GM12872 (cell line): ENCODE measurements at regions not wholly inside any gene's neighbourhood (a gene's known extent, or its start where the extent isn't known, plus 50 kb on each side); places are given as distances from the start of the nearest gene placed in this dataset.

Experiments
- TF ChIP-seq, protein P1 (sequence below): IDR thresholded peaks from 3 replicates; pipeline ENCODE4 v1.5.1; 2011; ENCODE audit warnings: low read depth, mild to moderate bottlenecking, low read length, moderate library complexity; ENCODE audit not compliant: insufficient read depth

DNA sequence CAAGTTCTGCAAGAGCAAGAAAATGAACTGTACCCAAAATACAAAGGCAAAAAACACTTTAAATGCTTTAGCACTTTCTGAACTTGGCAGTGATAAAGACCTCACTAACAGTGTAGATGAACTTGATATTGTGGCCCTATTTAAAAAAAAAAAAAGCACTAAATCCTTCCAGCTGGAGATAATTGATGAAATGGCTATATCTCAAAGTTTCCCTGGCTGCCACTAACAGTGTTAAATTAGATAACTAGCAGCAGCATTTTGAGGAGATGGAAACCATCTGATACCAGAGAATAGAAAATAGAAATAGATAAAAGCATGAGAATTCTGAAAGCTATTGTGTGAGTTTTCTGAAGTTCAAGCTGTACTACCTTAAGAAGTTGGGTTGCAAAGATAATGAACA, 317.2 kb downstream of the RWDD3 start:
- TF ChIP-seq, protein P1, sequence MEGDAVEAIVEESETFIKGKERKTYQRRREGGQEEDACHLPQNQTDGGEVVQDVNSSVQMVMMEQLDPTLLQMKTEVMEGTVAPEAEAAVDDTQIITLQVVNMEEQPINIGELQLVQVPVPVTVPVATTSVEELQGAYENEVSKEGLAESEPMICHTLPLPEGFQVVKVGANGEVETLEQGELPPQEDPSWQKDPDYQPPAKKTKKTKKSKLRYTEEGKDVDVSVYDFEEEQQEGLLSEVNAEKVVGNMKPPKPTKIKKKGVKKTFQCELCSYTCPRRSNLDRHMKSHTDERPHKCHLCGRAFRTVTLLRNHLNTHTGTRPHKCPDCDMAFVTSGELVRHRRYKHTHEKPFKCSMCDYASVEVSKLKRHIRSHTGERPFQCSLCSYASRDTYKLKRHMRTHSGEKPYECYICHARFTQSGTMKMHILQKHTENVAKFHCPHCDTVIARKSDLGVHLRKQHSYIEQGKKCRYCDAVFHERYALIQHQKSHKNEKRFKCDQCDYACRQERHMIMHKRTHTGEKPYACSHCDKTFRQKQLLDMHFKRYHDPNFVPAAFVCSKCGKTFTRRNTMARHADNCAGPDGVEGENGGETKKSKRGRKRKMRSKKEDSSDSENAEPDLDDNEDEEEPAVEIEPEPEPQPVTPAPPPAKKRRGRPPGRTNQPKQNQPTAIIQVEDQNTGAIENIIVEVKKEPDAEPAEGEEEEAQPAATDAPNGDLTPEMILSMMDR, result no peak

DNA sequence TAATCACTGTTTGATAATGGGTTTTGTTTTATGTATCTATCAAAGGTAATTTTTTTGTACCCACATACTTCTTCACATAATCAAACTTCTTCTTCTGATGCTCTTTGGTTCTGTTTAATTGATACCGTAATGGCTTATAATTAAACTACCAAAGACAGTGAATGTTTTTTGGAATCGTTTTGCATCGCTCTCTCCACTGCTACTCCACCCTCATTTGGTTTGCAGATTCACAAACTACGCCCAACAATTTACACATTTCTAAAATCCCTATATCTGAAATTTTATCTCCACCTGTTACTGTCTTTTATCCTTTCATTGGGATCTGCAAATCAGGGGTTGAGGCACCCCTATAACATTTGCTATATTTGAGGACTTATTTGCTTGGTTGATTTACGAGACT, 319.6 kb downstream of the RWDD3 start:
- TF ChIP-seq, protein P1, result no peak

DNA sequence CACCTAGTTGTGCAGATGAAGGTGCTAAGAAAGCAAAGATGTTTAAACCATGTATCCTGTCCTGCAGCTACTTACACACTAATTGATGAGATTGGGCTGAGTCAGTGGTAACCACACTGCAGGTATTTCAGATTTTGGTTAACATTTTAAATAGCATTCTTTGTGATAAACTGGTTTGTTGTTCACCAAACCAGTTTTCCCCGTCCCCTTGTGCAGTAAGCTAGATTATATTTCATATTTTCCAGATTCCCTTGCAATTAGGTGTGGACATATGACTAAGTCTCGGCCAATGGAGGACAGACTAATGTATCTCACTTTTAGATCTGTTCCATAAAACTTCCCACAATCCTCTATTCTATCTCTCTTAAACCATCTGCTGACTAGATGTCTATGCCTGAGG, 320.4 kb downstream of the RWDD3 start:
- TF ChIP-seq, protein P1, result no peak

DNA sequence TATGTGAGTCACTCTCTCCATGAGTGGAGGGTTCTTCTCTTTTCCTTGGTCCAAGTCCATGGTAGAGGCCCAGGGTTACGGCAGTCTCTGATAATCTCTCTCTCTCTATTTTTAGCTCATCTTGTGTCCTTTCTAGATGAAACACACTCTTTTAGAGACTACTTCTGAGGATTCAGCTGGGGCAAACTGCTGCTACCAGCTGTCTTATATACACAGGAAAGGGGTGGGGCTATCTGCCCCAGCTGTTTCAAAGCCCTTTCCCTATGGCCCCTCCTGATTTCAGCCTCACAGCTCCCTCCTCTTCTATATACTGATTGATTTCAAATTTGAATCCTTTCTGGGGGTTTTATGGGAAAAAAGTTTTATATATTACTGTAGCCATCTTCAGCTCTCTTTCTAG, 324.8 kb downstream of the RWDD3 start:
- TF ChIP-seq, protein P1, result no peak

DNA sequence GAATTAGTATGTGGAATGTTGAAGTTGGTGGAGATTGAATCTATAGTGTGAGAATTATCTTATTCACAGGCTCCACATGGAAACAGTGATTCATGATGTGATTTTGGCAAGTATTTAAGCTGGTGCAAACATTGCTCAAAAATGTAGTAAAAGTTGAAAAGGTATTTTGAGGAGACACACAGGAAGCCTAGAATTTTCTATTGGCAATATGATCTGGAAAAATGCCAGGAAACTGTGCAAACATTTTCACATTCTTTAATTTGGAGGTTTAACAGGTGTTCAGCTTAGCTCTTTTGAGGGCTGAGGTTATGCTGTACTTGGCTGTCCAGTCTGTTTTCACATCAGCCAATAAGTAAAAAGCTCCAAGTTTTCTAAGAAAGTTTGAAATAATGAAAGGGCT, 327.3 kb downstream of the RWDD3 start:
- TF ChIP-seq, protein P1, result no peak

DNA sequence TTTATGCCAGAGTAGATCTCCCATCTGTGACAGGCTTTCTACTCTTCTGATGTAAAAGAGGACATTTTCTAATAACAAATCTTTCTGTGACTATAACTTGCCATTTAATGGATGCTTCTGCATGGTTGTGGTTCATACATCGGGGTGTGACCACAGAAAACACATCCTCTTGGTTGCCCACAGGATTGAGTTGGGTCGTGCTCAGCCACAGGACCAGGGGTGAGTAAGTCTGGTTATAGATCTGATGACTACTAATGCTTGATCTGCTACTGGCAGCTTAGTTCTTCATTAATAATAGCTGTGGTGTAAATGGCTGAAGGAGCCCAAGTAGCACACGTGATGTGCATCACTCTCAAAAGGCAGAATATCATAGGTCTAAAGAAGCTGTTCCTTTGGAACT, 328.2 kb downstream of the RWDD3 start:
- TF ChIP-seq, protein P1, result no peak

DNA sequence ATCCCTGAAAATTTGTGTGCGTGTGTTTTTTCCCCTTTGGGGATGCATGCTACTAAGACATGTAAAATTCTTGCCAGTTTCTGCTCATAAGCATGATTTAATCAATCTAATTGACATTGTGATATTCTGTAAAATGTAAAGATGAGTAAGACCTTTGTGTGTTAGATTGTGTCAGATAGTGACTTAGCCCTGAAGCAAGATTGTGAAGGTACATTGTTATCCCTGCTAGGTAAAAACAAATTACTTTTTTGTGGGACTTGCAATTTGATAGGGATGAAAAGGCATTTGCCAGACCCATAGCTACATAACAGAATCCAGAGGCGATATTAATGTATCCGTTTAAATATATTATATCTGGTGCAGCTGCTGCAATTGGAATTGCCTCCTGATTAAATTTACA, 338.0 kb downstream of the RWDD3 start:
- TF ChIP-seq, protein P1, result no peak

DNA sequence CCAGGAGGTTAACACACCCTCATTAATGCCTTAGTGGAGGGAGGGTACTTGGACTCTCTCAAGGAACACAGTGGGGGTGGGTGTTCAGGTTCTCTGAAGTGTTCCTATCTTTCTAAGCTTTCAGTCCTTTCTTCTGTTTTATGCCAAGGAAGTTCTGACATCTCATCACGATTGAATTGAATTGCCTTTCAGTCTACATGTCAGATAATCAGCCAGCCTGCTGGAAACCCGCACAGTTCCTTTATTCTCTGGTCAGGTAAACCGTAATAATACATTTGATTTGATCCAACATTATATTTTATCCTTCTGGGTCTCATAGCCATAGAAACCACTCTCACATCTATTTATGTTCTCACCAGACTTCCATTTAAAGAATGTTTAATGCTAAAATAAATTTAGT, 339.0 kb downstream of the RWDD3 start:
- TF ChIP-seq, protein P1, result no peak
